NCI-H526 treated with DMSO at 0.1 percent for 48 hours (cell line): ENCODE measurements at regions not wholly inside any gene's neighbourhood (a gene's known extent, or its start where the extent isn't known, plus 50 kb on each side); places are given as distances from the start of the nearest gene placed in this dataset.

Experiments
- DNase-seq: peaks from one replicate; lab custom pipeline; 2025; lab: John Stamatoyannopoulos, UW

- no peak for DNase-seq
Measured at GRCh38 chr4:167688660-167689142, 403.6 kb upstream of the ANXA10 start.

- DNase-seq: no peak
Measured at GRCh38 chr4:167702391-167702790, 389.9 kb upstream of the ANXA10 start.

GRCh38 chr4:167711517-167711916 lies 380.8 kb upstream of the ANXA10 start:
- no peak for DNase-seq

GRCh38 chr4:167713756-167714155 lies 378.6 kb upstream of the ANXA10 start:
- no peak for DNase-seq

GRCh38 chr4:167715176-167715575 lies 377.2 kb upstream of the ANXA10 start:
- no peak for DNase-seq

- no peak for DNase-seq
Measured at GRCh38 chr4:167717495-167717894, 374.8 kb upstream of the ANXA10 start.

- DNase-seq: no peak
Measured at GRCh38 chr4:167721617-167722486, 370.5 kb upstream of the ANXA10 start.

- no peak for DNase-seq
Measured at GRCh38 chr4:167722487-167722808, 369.9 kb upstream of the ANXA10 start.

- DNase-seq: no peak
Measured at GRCh38 chr4:167724941-167725340, 367.4 kb upstream of the ANXA10 start.

GRCh38 chr4:167730769-167731168 lies 361.6 kb upstream of the ANXA10 start:
- no peak for DNase-seq

- no peak for DNase-seq
Measured at GRCh38 chr4:167745024-167745687, 347.2 kb upstream of the ANXA10 start.

GRCh38 chr4:167767281-167767680 lies 325.1 kb upstream of the ANXA10 start:
- no peak for DNase-seq

GRCh38 chr4:167774646-167775045 lies 317.7 kb upstream of the ANXA10 start:
- DNase-seq: no peak

GRCh38 chr4:167775375-167775774 lies 317.0 kb upstream of the ANXA10 start:
- no peak for DNase-seq

- DNase-seq: no peak
Measured at GRCh38 chr4:167779280-167779679, 313.1 kb upstream of the ANXA10 start.

- DNase-seq: no peak
Measured at GRCh38 chr4:167779864-167780263, 312.5 kb upstream of the ANXA10 start.

GRCh38 chr4:167784826-167785225 lies 307.5 kb upstream of the ANXA10 start:
- no peak for DNase-seq

- no peak for DNase-seq
Measured at GRCh38 chr4:167785523-167785922, 306.8 kb upstream of the ANXA10 start.

- no peak for DNase-seq
Measured at GRCh38 chr4:167786504-167786903, 305.8 kb upstream of the ANXA10 start.

- DNase-seq: no peak
Measured at GRCh38 chr4:167787231-167787630, 305.1 kb upstream of the ANXA10 start.

GRCh38 chr4:167802463-167803212 lies 289.7 kb upstream of the ANXA10 start:
- DNase-seq: no peak

GRCh38 chr4:167811958-167812357 lies 280.4 kb upstream of the ANXA10 start:
- no peak for DNase-seq

GRCh38 chr4:167826281-167826680 lies 266.1 kb upstream of the ANXA10 start:
- no peak for DNase-seq
